Muscle of back (tissue), 3 donors: ENCODE measurements at regions not wholly inside any gene's neighbourhood (a gene's known extent, or its start where the extent isn't known, plus 50 kb on each side); places are given as distances from the start of the nearest gene placed in this dataset.
A peak's percentile ranks its signal among the peaks of the same experiment; 100 is the strongest.

Experiments
- DNase-seq, 3 donors: peaks; one replicate each; pipeline versions ENCODE4 v3.0.0 to v3.0.0-alpha.2; 2013

DNA sequence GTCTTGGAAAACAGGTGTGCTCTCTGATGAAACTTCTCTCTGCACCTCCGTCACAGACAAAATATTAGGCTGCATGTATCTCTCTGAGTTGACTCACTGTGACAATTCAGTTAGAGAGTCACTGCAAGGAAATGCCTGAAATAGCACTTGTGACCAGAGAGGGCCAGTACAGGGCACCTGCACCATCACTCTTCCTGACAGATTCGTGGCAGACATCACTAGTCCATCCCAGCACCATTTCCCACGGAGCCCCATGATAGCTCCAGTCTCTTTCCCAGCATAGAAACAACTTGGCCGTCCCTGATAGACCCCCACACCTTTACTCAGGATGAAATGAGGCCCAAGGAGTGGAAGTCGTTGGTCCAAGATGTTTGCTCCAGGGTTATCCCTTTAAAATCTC is 73.3 kb upstream of the ISX start:
- no peak for DNase-seq

DNA sequence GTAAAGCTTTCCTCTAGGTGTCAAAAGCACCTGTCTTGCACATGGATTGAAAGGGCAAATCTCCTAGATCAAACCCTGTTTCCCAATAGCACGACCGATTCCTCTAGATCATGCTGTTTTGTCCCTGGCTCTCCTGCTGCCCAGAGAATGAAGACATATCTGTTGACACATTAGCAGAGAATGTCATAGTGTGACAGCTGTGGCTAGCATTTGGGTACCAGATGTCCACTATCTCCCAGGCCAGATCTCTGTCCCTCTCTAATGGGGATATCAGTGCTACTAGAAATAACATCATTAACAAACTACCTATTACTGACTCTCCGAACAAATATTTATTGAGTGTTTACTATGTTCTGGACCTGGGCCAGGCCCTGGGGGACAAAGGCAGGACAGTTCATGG is 72.4 kb upstream of the ISX start:
- DNase-seq = peak in 1 of 3 donors; percentile 14

DNA sequence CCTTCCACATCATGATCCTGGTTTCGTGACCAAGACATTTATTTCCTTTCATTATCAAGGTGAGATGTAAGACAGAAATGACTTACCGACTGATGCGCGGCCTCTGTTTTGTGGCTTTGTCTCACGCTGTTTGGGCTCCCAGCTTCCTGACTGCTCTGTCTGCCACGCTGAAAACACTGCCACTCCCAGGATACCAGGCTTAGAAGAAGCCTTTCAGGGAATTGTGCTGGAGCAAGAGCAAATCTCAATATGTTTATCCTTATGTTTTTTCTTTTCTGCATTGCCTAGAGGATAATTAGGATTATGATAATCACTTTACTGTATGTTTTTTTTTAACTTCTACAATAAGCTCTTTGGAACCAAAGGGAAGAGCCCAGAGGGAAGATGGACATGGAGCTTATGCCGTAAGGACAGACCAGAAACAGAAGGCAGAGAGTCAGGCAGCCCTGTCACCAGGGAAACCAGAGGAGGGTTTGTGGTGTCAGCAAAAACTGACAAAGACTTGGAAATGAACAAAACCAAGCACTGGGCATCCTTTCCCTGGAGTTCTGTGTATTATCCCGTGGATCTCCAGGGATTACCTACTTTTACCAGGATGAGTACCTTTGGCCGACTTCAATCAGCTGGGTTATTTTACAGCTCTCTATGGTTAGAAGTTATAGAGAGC is 68.2 kb upstream of the ISX start:
- DNase-seq = no peak

DNA sequence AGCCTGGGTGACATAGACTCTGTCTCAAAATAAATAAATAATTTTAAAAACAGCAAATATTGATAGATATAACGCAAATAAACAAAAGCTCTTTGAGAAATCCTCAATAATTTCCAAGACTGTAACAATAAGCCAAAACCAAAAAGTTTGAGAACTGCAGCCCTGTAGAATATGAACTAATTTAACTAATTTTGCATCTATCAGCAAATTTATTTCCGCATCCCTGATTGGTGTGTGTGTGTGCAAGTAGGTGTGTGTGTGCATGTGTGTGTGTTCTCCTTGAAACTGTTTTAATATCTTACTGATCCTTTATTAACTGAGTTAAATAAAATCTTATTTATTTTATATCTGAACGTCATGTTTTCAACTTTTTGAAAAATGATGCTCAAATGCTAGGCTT is 67.0 kb upstream of the ISX start:
- no peak for DNase-seq

DNA sequence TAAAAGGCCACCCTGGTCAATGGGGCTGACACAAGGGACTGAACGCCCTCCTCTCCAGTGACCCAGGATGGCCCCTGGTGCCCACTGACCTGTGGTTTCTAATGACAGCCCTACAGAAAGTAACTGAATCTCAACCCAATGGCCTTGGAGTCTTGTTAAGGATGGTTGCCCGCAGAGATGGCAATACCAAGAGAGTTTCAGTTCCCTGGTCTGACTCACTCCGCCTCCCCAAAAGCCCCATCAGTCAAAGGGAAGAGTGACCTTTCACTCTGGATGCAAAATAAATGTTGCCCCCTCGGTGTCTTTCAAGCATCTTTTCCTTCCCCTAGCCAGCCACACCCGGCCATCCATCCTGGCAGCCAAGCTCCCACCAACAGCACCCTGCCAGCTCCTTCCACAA is 57.7 kb upstream of the ISX start:
- DNase-seq = no peak

DNA sequence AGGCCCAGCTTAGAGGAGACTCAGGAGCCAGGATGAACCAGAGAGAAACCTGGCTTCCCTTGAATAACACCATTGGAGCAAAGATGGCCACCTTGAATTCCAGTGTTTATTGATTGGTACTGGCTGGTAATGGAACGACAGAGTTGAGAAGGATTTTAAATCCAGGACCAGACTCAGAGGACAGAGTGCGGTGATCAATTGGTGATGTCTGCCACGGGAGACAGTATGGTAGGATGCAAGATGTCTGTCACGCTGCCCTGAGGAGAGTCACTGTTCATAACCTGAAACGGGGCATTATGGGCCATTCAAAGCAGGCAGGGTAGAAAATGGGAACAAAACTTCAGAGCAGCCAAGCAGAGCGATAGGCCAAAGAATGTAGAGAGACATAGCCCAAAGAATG is 55.4 kb upstream of the ISX start:
- no peak for DNase-seq

DNA sequence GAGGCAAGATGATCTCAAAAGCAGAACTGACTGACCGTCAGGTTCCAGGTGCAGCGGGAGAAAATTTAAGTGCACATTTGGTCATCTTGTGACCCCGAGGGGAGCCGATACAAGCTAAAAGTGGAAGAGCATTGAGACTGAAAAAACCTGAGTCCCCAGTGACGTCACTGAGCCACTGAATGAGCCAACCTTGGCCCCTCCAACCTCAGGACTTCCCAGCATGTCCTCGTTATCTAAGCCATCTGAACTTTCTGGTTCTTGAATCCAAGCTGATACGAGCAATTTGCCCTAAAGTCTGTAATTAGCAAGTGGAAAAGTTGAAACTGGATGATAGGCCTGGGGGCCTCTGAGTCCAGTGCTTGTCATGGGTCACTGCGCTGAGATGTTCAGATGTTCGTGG is 51.1 kb upstream of the ISX start:
- DNase-seq = no peak
